ENCODE measurements at regions not wholly inside any gene's neighbourhood (a gene's known extent, or its start where the extent isn't known, plus 50 kb on each side); places are given as distances from the start of the nearest gene placed in this dataset.

GRCh38 chr2:120897399-120897798 is 161.7 kb downstream of the GLI2 start:
- TF ChIP-seq EZH2 (IDR thresholded peaks at IDR 0.05; ENCODE audit: borderline replicate concordance, insufficient read depth, low read length, poor library complexity, severe bottlenecking), result no peak
- TF ChIP-seq EP300 (conservative IDR thresholded peaks at IDR 0.05; ENCODE audit: poor library complexity, severe bottlenecking), result no peak
- no peak for TF ChIP-seq CTCF (IDR thresholded peaks at IDR 0.05; ENCODE audit: poor library complexity, severe bottlenecking)
- TF ChIP-seq SMC3 (conservative IDR thresholded peaks at IDR 0.05; ENCODE audit: poor library complexity), result no peak

Measured in neural cell (in vitro differentiated cells).